Prostate gland (tissue), 2 donors: ENCODE measurements at regions not wholly inside any gene's neighbourhood (a gene's known extent, or its start where the extent isn't known, plus 50 kb on each side); places are given as distances from the start of the nearest gene placed in this dataset.

Experiments used
- DNase-seq: peaks from one replicate; pipeline ENCODE4 v3.0.0-alpha.2; 2019; ENCODE audit warnings: low spot score
- H3K27ac ChIP-seq, 2 donors: fragments of 200-600 bp; sonication (generic); 2 replicates each; pipeline ENCODE4 v1.5.1; 2017 to 2019
- H3K27me3 ChIP-seq: fragments of 200-600 bp; sonication (generic); replicated peaks from 2 replicates; pipeline ENCODE4 v1.5.1; 2019; ENCODE audit not compliant: insufficient read depth
- H3K36me3 ChIP-seq, 2 donors: fragments of 200-600 bp; sonication (generic); 1 replicate in 1 of 2; 2 replicates in 1 of 2; pipeline versions ENCODE4 v1.5.1 to v1.8.1; 2017 to 2019
- H3K4me1 ChIP-seq: fragments of 200-600 bp; sonication (generic); replicated peaks from 2 replicates; pipeline ENCODE4 v1.5.1; 2019
- H3K4me3 ChIP-seq, 2 donors: fragments of 200-600 bp; sonication (generic); 2 replicates each; pipeline ENCODE4 v1.5.1; 2017 to 2019
- H3K9me3 ChIP-seq: fragments of 200-600 bp; sonication (generic); 2 replicates; pipeline ENCODE4 v1.5.1; 2017
- CTCF ChIP-seq, 4 experiments: fragments of 200-600 bp in 2 of 4; fragments of 450-650 bp in 2 of 4; sonication (generic) in 2 of 4; IDR thresholded peaks; 1 replicate in 3 of 4; 2 replicates in 1 of 4; pipeline ENCODE4 v1.5.1; 2016 to 2019; ENCODE audit warnings: antibody characterized with exemption in 4 of 4, mild to moderate bottlenecking in 2 of 4, moderate library complexity in 2 of 4
- POLR2A ChIP-seq: fragments of 450-650 bp; IDR thresholded peaks from one replicate; pipeline ENCODE4 v1.6.1; 2016; ENCODE audit warnings: antibody characterized with exemption, mild to moderate bottlenecking
- POLR2AphosphoS5 ChIP-seq: sonication (generic); formaldehyde crosslinking; IDR thresholded peaks from one replicate; pipeline ENCODE4 v1.6.1; 2017; ENCODE audit warnings: antibody characterized with exemption
- whole genome bisulfite sequencing: methylation state at CpG from one replicate; pipeline ENCODE4 v1.1.5; 2018; 5-methylcytosine and 5-hydroxymethylcytosine counted together
- intact Hi-C: fragments of 100-400 bp; cut with DNase I; formaldehyde crosslinking; loops from one replicate; pipeline ENCODE4 v1.14.2; 2022

GRCh38 chr14:45332360-45332988 is 79.5 kb upstream of the MIS18BP1 start:
- intact Hi-C loops, result no loop called here
- no peak for TF ChIP-seq CTCF (IDR thresholded peaks at IDR 0.05)
- no peak for TF ChIP-seq POLR2A
- no peak for TF ChIP-seq POLR2AphosphoS5
- H3K4me1 ChIP-seq, result no peaks in the 10 kb centered on the region
- WGBS, result 34% methylated on average over 4 of the region's 4 CpGs
- DNase-seq, result no peak
- no peaks in the 10 kb centered on the region for H3K9me3 ChIP-seq
- H3K4me3 ChIP-seq, result no peak overlapping the region
- H3K27me3 ChIP-seq, result no peaks in the 10 kb centered on the region
- no peaks in the 10 kb centered on the region for H3K36me3 ChIP-seq
- no peak overlapping the region for H3K27ac ChIP-seq

GRCh38 chr14:45308745-45309397 is 55.9 kb upstream of the MIS18BP1 start:
- intact Hi-C loops, result no loop called here
- Histone ChIP-seq H3K4me3 (no peak overlapping the region), H3K9me3 (no peaks in the 10 kb centered on the region), H3K27me3 (no peaks in the 10 kb centered on the region), H3K36me3 (no peaks in the 10 kb centered on the region), H3K27ac (no peak overlapping the region), H3K4me1 (no peaks in the 10 kb centered on the region)
- TF ChIP-seq POLR2A (no peak), CTCF (IDR thresholded peaks at IDR 0.05) (no peak), POLR2AphosphoS5 (no peak)
- 45% methylated on average over 1 of the region's 1 CpG for WGBS
- DNase-seq, result no peak
